ENCODE measurements at regions not wholly inside any gene's neighbourhood (a gene's known extent, or its start where the extent isn't known, plus 50 kb on each side); places are given as distances from the start of the nearest gene placed in this dataset.
"Not testable (repeated sequence)": the region's sequence is repeated elsewhere in the genome, so short reads cannot be mapped to it uniquely, and the experiment has no call there.

DNA sequence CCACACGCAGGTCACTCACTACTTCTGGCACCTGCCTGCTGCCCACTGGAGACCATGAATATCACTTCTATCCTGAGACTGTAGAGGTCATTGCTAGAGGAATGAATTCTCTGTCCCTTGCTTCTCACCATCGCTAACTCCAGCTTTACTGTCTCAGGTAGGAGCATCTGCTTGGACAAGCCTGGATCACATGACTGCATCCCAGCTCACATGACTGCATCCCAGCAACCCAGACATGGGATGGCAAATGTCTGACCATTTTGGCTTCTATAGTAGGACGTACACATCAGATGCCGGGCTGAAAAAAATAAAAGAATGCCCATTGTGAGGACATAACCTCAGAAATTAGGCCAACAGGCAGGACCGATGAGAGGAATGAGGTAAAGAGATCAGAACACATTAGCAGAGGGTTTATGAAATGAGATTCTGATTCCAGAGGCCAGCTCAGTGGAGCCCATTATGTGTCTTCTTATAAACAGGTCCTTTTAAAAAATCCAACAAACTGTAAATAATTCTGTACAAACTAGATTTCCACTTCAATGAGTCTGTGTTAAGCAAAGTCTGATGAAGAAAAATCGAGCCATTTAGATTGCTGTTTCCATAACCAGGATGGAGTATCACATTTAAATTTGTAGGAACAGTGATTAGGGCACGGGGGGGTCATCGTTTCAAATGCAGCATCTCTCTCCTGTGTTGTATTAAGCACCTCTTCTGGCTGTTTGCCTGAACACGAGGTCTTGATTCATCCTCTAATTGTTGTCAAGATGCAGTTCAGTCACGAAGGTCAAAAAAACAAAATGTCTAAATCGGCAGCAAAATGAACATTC, 126.7 kb downstream of the MTHFS start:
- DNase-seq, result no peak

DNA sequence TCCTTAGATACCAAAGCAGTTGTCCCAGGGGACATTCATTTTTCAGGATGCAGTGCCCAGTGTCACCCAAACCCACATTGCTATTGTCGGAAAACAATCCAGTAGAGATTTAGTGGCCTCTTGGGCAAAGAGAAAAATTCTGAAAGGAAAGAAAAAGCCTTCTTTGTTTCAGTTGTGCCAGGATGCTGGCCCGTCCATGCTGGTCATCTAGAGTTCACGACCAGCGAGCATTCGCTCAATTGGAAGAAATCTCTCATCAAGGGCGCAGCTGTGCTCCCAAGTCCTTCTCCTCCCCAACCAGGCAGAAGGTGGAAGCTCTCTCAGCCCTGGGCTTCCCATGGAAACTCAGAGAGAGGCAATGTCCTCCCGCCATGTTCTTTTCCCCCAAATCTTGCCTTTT, 123.7 kb downstream of the MTHFS start:
- DNase-seq, result no peak

GRCh38 chr15:79775821-79776220, 121.0 kb downstream of the MTHFS start:
- no peak for DNase-seq

DNA sequence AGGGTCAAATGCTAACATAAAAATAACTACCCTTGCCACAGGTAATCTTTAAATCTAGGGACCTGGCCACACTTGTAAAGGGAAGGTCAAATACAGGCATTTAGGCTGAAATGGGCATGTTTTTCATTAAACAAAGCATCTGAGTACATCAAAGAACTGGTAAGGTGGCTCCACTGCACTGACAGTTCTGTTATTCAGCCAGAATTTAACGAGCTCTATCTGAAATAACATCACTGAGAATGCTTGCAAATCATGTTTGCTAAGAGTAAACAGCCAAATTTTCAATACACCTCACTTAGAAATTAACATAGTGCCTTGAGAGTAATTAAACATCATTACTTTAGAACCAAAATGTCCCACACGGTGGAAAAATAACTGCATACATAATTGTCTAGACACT, 118.9 kb downstream of the MTHFS start:
- DNase-seq, result no peak

DNA sequence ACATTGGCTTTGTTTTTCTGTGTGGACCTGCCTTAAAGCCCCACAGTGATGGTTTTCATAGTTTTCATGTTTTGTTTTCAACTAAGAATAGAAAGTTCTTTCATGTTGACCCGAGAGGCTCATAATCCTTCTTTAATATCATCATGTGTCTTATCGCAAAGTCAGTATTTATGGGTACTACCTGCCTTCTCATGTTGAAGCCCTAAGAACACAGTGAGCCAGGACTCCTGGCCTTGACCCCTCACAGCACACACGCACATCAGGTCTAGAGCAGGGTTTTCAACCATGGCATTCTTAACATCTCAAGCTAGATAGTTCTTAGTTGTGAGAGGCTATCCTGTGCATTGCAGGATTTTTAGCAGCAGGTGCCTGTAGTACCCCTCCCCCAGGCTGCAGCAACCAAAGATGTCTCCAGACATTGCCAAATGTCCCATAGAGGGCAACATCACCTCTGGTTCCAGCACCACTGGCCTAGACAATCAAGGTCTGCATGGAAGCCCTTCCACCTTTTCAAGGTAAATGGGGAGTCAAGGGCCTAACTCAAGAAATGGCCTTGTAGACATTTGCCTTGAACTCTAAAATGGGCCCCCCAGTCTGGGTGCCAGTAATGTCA, 118.3 kb downstream of the MTHFS start:
- DNase-seq, result no peak

- no peak for DNase-seq
These were observed 117.1 kb downstream of the MTHFS start for GRCh38 chr15:79779746-79780145.

GRCh38 chr15:79782307-79782706, 114.5 kb downstream of the MTHFS start:
- not testable (repeated sequence) for DNase-seq

Measured in fibroblast of skin of scalp (primary cell).